ENCODE measurements at regions not wholly inside any gene's neighbourhood (a gene's known extent, or its start where the extent isn't known, plus 50 kb on each side); places are given as distances from the start of the nearest gene placed in this dataset.
"Not testable (repeated sequence)": the region's sequence is repeated elsewhere in the genome, so short reads cannot be mapped to it uniquely, and the experiment has no call there.

- DNase-seq (ENCODE audit: low spot score) = no peak
These were observed 64.3 kb upstream of the PTCH1 start for GRCh38 chr9:95580812-95581761.

GRCh38 chr9:95574866-95575553 lies 58.2 kb upstream of the PTCH1 start:
- no peak for DNase-seq (ENCODE audit: low spot score)

- no peak for DNase-seq (ENCODE audit: low spot score)
These were observed 57.4 kb upstream of the PTCH1 start for GRCh38 chr9:95574176-95574575.

- DNase-seq (ENCODE audit: low spot score) = no peak
These were observed 56.7 kb upstream of the PTCH1 start for GRCh38 chr9:95573463-95573862.

- DNase-seq (ENCODE audit: low spot score) = no peak
These were observed 55.8 kb upstream of the PTCH1 start for GRCh38 chr9:95572381-95573151.

GRCh38 chr9:95570646-95571045 lies 53.9 kb upstream of the PTCH1 start:
- DNase-seq (ENCODE audit: low spot score) = no peak

GRCh38 chr9:95570150-95570549 lies 53.4 kb upstream of the PTCH1 start:
- no peak for DNase-seq (ENCODE audit: low spot score)

- not testable (repeated sequence) for DNase-seq (ENCODE audit: low spot score)
These were observed 52.0 kb upstream of the PTCH1 start for GRCh38 chr9:95568735-95569134.
